Thyroid gland (tissue), 4 donors: ENCODE measurements at regions not wholly inside any gene's neighbourhood (a gene's known extent, or its start where the extent isn't known, plus 50 kb on each side); places are given as distances from the start of the nearest gene placed in this dataset.

Source experiments
- POLR2A ChIP-seq, 2 donors: fragments of 450-650 bp; IDR thresholded peaks; one replicate each; pipeline ENCODE4 v1.6.1; 2017; ENCODE audit warnings: antibody characterized with exemption in 2 of 2, mild to moderate bottlenecking in 2 of 2, moderate library complexity in 1 of 2
- TF ChIP-seq, protein P1 (sequence below), 6 experiments: fragments of 200-600 bp in 3 of 6; fragments of 450-650 bp in 3 of 6; sonication (generic) in 3 of 6; IDR thresholded peaks; one replicate each; pipeline ENCODE4 v1.5.1; 2016 to 2019; ENCODE audit warnings: antibody characterized with exemption in 6 of 6, mild to moderate bottlenecking in 2 of 6, inconsistent platforms in 1 of 6, moderate library complexity in 1 of 6

DNA sequence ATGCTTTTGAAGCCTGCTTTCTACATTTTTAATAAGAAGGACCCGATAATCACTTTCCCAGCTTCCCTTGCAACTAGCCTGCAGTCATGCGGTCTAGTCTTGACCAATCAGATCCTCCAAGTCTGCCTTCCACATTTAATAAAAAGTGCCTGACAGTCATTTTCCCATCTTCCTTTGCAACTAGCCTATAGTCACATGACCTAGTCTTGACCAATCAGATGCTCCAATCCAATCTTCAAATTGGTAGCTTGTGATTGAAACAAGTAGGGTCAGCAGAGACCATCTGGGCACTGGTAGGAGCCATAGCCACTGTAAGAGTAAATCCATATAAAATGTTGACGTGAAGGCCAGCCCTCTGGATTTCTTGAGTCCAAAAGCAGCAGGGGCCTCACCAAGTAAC lies 80.0 kb downstream of the NPTX2 start:
- TF ChIP-seq, protein P1, sequence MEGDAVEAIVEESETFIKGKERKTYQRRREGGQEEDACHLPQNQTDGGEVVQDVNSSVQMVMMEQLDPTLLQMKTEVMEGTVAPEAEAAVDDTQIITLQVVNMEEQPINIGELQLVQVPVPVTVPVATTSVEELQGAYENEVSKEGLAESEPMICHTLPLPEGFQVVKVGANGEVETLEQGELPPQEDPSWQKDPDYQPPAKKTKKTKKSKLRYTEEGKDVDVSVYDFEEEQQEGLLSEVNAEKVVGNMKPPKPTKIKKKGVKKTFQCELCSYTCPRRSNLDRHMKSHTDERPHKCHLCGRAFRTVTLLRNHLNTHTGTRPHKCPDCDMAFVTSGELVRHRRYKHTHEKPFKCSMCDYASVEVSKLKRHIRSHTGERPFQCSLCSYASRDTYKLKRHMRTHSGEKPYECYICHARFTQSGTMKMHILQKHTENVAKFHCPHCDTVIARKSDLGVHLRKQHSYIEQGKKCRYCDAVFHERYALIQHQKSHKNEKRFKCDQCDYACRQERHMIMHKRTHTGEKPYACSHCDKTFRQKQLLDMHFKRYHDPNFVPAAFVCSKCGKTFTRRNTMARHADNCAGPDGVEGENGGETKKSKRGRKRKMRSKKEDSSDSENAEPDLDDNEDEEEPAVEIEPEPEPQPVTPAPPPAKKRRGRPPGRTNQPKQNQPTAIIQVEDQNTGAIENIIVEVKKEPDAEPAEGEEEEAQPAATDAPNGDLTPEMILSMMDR (IDR thresholded peaks at IDR 0.05), result no peak
- no peak for TF ChIP-seq POLR2A (IDR thresholded peaks at IDR 0.05)
